GF-D8 (cell line): ENCODE measurements at regions not wholly inside any gene's neighbourhood (a gene's known extent, or its start where the extent isn't known, plus 50 kb on each side); places are given as distances from the start of the nearest gene placed in this dataset.

ENCODE experiments used
- DNase-seq: peaks from one replicate; lab custom pipeline; 2025; lab: John Stamatoyannopoulos, UW

GRCh38 chr13:56189439-56189838 lies 951.3 kb upstream of the PRR20A start:
- DNase-seq, result no peak

- DNase-seq, result no peak
Observed at GRCh38 chr13:56189978-56190377, 950.7 kb upstream of the PRR20A start.

- no peak for DNase-seq
Observed at GRCh38 chr13:56198350-56198749, 942.4 kb upstream of the PRR20A start.

- DNase-seq, result no peak
Observed at GRCh38 chr13:56201834-56202233, 938.9 kb upstream of the PRR20A start.

GRCh38 chr13:56216221-56216620 lies 924.5 kb upstream of the PRR20A start:
- no peak for DNase-seq

GRCh38 chr13:56247692-56248091 lies 893.0 kb upstream of the PRR20A start:
- no peak for DNase-seq

GRCh38 chr13:56271686-56272085 lies 869.0 kb upstream of the PRR20A start:
- DNase-seq, result no peak

- no peak for DNase-seq
Observed at GRCh38 chr13:56283262-56283828, 857.4 kb upstream of the PRR20A start.

- no peak for DNase-seq
Observed at GRCh38 chr13:56299650-56300049, 841.1 kb upstream of the PRR20A start.

- DNase-seq, result no peak
Observed at GRCh38 chr13:56314765-56315164, 826.0 kb upstream of the PRR20A start.

GRCh38 chr13:56317841-56318240 lies 822.9 kb upstream of the PRR20A start:
- no peak for DNase-seq

- DNase-seq, result peak; percentile 81
Observed at GRCh38 chr13:56332671-56333070, 808.0 kb upstream of the PRR20A start.

- no peak for DNase-seq
Observed at GRCh38 chr13:56335775-56336174, 804.9 kb upstream of the PRR20A start.

GRCh38 chr13:56338421-56338820 lies 802.3 kb upstream of the PRR20A start:
- no peak for DNase-seq

GRCh38 chr13:56347014-56347413 lies 793.7 kb upstream of the PRR20A start:
- DNase-seq, result no peak

- no peak for DNase-seq
Observed at GRCh38 chr13:56349866-56350265, 790.9 kb upstream of the PRR20A start.

- no peak for DNase-seq
Observed at GRCh38 chr13:56351041-56351440, 789.7 kb upstream of the PRR20A start.

- DNase-seq, result no peak
Observed at GRCh38 chr13:56352361-56352760, 788.4 kb upstream of the PRR20A start.

GRCh38 chr13:56352901-56353300 lies 787.8 kb upstream of the PRR20A start:
- no peak for DNase-seq

- no peak for DNase-seq
Observed at GRCh38 chr13:56356690-56357089, 784.0 kb upstream of the PRR20A start.

- DNase-seq, result no peak
Observed at GRCh38 chr13:56378566-56378965, 762.2 kb upstream of the PRR20A start.

- no peak for DNase-seq
Observed at GRCh38 chr13:56393549-56393948, 747.2 kb upstream of the PRR20A start.

- no peak for DNase-seq
Observed at GRCh38 chr13:56396318-56396717, 744.4 kb upstream of the PRR20A start.

GRCh38 chr13:56400774-56401173 lies 739.9 kb upstream of the PRR20A start:
- no peak for DNase-seq

GRCh38 chr13:56412856-56413255 lies 727.9 kb upstream of the PRR20A start:
- no peak for DNase-seq
